GM19397 (cell line): ENCODE measurements at regions not wholly inside any gene's neighbourhood (a gene's known extent, or its start where the extent isn't known, plus 50 kb on each side); places are given as distances from the start of the nearest gene placed in this dataset.
"Not testable (repeated sequence)": the region's sequence is repeated elsewhere in the genome, so short reads cannot be mapped to it uniquely, and the experiment has no call there.

Experiments used
- ATAC-seq: cut with Tn5 transposase; IDR thresholded peaks from one replicate; pipeline ENCODE4 v1.9.1; 2021; ENCODE audit warnings: mild to moderate bottlenecking, moderate library complexity; ENCODE audit not compliant: unreplicated experiment

DNA sequence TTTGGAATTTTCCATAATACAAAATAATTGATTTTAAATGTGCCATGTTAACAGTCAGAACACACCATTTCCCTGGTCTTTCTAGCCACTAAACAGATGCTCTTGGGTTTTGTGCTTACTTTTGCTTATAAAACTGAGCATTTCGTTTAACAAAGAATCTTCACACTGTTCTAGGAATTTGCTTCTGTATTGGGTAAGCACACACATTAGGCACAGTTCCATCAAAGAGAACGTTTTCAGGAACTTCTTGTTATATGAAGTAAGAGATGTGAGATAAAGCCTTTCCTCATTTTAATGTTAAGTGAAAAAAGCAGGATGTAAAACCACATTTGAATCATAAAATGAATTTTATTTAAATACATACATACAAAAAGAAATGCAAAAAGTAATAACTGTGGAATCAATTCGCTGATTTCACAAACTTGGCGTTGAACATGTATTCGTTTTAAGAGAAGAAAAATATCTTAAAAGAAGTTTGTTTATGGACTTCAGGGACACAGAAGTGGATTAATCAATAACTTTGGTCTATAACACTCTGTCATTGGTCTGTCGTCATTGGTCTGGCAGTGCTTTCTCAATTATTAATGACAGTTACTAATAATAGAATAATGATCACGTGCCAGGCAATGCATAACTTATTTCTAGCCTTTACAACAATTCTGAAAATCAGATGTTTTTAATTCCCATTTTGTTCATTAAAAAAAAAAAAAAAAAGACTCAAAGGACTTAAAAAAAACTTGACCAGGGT is 199.9 kb upstream of the PRDM1 start:
- ATAC-seq, result no peak

DNA sequence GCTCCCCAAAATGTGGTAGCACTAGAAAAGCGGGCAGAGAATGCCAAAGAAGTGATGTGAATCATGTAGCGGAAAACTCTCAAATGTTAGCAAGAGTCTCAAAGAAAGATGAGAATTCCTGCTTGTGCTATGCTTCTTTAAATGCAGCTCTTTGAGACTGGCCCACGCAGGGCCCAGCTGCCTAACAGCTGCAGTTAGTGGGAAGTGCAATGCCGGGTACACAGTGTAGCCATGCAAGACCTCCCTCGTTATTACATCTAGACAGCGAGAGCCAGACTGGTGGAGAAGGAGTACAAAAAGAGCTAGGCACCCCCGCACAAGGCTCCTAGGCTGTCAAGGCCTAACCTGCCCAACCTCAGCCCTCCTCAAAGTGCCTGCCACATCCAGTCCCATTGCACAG is 201.7 kb upstream of the PRDM1 start:
- no peak for ATAC-seq

DNA sequence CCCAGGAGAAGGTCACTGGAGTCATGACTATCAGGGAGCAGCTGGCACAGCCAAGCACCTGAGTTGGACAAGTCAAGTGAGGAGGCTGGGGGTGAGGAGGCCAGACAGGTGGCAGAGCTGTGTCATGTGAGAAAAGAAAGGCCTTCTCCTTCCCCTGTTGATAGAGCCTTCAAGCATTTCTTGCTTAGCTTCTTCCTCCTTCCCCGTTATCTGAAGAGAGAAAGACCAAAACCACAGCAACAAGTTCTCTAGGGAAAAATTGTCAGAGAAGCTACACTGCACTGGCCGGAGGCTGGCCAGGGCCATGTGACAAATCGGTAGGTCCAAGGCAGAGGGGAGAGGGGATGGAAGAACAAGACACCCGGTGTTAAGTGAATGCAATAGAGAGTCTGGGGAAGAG is 202.1 kb upstream of the PRDM1 start:
- no peak for ATAC-seq

DNA sequence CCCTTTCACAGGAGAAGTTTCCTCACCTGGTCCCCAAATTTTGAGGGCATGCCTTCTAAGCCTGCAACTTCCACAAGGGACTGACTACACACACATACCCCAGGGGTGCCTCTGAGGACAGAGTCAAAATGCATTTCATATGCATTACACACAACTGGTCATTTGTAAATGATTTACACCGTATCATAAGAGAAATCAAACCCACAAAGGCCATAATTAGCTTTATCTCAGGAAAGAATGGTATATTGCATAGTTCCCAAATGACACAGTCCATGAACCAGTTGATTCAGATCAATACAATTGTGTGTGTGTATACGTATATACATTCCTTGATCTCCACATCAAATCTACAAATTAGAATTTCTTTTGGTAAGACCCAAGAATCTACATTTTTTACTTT is 203.3 kb upstream of the PRDM1 start:
- no peak for ATAC-seq

DNA sequence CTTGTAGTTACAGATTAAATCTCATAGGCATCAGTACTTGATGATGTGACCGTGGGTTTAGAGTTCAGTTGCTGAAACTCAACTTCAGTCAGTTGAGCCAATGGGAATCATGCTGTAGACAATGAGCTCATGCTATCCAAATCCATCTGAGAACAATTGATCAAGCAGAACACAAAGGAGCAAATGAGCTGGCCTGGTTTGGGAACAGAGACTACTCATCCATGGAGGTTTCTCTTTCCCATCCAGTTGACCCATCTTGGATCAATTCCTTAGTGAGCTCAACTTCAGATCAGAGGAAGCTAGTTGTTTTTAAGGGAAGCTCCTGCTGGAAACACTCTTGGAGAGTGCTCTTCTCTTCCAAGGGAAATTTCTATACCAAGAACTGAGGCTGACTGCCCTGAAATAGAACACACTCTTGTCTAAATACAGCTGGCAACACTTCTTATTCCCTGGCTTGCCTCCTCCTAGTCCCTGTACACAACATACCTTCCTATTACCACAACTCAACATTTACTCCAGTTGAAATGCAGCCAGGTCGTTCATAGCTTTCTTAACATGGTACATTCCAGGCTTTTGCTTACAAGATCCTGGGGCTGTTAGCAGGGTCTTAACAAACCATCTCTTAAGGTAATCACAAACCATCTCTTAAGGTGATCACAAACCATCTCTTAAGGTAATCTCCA is 203.9 kb upstream of the PRDM1 start:
- no peak for ATAC-seq

DNA sequence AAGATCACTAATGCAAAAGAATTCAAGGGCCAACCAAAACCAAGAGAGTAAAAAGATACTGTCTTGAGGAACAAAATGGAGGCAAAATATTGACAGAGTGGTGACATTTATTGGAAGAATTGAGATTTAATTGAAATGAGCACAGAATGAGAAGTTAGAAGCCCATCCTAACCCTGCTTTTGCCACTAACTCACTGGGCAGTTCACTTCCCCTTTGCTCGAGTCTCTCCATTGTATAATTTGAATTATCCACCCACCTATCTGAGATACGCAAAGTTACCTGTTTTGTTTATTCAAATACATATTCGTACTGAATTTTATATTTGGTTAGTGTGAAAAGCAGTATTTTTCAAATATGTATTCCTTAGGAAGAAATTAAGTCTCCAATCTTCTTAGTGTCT is 204.5 kb upstream of the PRDM1 start:
- ATAC-seq, result no peak

DNA sequence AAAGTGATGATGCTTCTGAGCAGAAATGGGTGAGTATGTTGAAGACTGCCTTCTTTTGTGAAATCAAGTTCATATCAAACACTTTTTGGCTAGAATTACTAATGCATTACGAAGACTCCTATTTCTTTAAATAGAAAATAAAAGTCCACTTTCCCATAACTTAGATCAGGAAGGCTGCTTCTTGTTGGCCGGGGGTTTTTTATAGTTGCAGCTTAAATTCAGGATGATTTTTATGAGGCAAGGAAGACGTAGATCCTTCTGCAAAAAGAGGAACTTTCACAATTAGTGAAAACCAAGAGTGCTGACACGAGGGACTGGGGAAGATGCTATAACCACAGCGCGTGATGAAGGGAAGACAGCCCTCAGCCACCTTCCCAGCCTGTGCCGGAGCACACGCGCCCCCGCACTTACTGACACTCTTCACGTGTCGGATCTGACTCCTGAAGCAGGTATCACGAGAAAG is 206.1 kb upstream of the PRDM1 start:
- ATAC-seq, result no peak

DNA sequence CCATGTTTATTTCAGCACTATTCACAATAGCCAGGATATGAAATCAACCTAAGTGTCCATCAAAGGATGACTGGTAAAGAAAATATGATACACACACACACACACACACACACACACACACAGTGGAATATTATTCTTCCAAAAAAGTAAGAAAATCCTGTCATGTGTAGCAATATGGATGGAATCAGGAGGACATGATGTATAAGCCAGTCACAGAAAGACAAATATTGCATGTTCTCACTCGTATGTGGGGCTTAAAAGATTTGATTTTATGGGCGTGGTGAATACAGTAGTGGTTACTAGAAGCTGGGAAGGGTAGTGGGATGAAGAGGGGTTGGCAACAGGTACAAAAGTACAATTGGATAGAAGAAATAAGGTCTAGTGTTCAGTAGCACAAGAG is 207.0 kb upstream of the PRDM1 start:
- ATAC-seq, result no peak

DNA sequence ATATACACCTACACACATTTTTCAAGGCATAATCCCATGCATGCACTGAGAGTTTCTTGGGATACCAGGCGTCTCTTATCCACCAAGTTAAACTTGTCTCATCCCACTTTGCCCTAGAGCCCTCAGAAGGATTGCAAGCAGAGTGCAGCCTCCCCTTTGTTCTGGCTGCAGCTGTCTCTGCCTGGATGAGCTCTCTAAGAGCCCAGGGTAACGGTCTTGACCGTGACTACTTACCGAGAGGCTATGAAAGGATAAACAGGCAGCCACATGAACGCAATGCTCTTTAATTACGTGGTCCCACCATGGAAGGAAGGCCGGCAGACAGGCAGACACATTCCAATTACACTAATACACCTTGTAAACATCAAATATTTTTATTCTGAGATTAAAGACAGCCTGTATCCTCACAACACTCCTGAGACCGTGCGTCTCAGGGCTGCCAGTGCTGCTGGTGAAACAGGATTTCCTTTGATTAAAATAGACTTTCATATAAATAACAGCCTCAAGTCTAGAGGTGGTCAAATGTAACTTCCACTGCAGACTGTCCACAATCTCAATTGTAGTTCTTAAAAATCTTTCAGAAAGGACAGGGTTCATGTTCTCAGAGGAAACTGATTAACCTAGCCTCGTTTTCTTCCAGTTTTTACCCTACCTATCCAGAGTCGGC is 210.0 kb upstream of the PRDM1 start:
- no peak for ATAC-seq

DNA sequence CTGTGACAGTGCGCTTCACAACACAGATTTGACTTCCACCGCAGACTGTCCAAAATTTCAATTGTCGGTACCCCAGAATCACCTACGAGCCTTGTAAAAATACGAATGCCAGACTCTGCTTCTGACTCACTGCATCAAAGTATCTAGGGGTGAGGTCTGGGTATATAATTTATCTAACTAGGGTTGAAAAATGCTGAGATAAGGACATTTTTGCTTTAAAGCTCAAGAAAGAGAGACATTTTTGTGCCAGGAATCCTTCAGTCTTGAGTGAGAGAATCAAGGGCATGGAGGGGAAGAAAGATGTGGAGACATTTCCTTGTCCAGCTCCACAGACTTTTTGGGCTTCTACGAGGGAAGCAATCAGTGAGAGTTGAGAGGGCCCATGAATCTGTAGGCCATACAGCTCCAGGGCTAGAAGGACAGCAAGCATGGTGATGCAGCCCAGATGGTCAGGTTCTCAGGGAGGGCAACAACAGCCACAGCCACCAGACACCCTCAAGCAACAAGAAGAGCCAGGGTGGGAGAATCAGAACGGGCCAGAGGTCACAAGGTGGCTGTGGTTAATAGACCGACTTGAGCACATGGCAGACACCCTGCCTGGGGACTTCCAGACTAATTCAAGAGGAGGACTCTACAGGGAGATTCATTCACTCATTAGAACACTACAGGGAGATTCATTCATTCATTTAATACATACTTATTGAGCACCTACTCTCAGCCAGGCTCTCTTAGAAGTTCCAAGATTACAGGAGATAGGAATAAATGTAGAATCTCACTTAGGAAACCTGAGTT is 211.1 kb upstream of the PRDM1 start:
- no peak for ATAC-seq

DNA sequence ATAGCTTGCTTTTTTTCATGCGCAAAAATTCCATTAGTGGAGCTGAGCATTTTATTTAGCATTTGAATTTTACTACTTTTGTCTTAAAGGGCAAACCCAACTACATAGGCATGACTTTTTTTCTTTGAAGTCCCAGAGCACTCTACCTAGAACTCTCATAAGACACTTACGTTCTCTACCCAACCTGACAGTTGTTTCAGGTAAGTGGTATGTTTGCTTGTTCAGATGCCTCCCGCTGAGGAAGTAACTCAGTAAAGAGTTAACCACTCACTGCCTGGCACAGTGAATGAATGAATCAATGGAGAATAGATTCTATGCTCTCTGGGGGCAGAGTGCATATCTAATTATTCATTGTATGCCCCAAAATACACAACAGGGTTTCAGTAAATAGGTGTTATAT is 212.3 kb upstream of the PRDM1 start:
- no peak for ATAC-seq

DNA sequence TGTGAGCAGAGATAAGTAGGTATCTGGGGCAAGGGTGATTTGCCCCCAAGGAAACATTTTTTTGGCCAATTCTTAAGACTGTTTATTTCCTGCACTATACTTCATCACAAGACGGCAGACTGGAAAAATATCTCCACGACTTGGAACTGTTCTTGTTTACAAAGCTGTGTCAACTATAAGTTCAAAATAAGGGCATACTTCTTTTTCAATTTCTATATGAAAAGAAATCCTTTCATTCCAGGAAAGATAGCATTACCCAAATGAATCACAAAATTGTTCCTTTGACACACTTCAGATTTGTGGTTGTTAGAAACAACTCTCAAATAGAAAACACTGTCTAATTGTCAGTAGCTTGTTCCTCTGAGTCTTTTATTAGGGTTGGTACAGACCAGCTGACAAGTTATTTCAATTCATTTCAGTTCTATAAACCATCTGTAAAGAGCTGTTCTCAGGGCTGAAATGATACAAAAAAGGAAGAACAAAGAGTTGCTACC is 212.9 kb upstream of the PRDM1 start:
- no peak for ATAC-seq

DNA sequence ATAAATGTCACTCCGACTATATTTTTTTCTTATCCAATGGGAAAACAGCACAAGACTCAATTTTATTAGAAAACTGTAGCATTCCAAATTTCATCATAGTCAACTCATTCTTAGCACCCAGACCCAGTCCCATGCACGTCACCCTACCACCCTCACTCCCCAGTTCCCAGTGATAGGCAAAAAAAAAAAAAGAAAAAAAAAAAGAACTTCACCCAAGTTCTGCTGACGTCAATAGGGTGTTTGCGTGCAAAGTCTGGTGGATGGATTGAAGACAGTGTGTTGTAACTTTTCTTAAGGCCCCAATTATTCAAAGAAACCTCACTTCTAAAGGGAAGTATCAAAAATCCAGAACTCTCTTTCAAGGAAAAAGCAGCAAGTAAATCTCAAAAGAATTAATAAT is 213.9 kb upstream of the PRDM1 start:
- no peak for ATAC-seq

DNA sequence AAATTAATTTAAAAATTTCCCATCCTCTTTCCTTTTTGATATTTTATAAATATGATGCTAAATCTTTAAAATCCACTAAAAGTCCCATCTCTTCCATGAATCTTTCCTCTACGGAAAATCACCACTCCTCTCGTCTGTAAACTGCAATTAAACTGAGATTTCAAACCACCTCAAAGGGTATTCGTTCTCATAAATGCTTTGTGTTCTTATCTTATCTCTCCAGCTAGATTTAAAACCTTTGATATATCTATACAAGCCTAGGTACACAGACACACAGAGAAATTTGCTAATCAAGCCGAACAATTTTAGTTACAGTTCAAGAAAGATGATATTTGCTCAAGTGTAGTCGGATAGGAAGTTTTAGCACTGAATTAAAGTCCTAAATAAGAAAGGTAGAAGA is 214.6 kb upstream of the PRDM1 start:
- ATAC-seq, result no peak

DNA sequence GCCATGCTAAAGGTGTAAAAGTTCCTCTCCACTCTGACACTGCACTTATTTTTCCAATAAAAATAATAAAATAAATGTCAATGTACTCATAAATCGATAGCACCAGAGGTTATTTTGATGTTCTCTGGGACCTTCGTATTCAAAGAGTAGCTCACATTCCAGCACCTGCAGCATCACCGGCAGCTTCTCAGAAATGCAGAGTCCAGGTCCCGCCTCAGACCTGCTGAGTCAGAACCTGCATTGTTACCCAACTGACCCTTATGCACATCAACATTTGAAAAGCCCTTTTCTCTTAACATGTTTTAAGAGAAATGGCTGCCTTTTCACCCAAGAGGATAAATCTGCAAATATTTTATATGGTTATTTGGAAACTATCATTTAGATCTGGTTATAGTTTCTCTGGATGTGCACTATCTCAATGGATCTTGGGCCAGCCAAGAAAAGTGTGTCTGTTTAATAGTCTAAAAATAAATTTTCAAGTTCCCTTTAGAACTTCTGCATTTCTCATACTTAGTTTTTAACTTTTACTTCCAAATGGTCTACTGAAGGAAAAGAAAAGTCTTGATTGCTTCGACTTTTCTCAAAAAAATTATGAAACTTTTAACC is 216.2 kb upstream of the PRDM1 start:
- ATAC-seq, result no peak

DNA sequence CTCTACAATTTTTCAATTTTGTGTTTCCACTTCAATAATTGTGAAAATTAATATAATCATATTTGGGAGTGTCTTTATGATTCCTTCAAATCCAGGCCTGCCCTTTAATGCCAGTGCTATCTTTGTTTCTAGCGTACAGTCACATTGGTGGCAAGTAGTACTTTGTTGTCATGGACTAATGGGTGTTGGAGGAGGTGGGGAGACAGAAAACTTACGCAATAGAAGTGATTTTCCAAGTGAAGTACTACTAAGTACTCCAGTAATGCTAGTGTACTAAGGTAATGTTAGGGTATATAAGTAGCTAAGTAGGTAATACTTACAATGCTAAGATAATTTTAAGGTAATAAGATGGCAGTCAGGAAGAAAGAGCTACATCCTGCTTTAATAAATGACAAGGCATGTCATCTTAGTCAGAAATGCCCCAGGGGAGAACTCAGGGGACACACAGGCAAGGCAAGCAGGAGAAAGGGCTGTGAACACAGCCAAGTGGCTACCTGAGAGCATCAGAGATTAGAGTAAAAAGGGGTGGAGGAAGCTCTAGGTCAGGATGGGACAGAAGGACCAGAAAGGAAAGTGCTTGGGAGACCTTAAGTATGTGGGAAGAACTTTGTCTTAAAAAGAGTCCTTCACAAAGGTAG is 217.2 kb upstream of the PRDM1 start:
- ATAC-seq, result no peak

DNA sequence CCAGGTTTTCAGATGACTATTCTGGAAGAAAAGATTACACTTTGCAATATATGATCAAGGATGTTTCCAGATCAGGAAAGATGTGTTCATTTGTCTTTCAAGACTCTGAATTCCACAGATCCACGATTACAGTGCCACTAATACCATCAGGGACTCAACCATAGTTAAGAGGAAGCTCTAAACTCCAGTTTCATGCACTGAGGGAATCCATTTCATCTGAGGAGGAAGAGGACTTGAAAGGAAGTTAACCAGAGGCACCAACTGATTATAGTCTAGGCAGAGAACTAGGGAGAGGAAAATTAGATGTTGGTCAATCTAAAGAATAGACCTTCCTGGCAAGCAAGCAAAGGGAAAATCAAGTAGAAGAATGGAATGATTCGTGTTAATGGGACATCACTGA is 218.3 kb upstream of the PRDM1 start:
- no peak for ATAC-seq

DNA sequence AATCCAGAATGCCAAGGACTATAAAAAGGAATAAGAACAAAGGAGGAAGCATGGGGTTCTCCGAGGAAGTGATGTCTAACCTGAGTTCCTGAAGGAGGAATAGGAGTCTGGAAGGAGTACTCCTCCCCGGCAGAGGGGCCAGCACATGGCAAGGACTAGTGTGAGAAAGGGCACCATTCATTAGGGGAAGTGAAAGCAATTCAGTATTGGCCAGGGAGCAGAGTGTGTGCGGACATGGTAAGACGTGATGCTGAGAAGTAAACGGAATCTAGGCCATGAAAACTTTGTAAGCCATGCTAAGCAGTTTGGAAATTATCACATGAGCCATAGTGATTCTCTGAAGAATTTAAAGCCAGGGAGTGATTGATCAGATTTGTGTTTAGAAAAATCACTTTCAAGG is 218.9 kb upstream of the PRDM1 start:
- ATAC-seq, result no peak

DNA sequence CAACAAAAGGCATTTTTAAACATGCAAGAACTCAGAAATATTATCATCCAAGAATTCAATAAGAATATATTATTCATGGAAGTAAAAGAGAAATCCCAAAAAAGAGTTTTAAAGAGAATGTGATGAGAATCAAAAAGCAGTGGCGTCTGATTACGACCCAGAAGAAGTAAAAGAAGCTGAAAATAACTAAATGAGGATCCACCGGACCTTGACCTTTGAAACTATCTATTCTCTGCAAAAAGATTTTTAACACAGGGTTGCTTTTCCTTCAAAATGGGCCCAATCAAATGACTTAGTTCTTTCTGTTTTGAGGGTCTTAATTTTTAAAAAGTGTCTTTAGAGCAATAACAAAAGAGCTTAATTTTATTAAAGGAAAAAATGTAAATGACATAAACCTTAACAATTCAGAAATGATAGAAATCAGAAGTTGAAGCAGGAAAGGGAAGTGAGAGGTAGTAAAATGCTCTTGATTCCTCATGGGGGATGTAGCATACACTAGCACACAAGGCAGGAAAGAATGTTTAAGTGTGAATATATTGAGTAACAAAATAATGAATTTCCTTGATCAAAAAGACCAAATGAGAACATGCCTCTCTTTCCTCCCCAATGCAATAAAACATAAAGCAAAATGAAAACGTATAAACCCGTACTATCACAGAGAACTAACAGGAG is 223.1 kb upstream of the PRDM1 start:
- peak; percentile 61 for ATAC-seq

DNA sequence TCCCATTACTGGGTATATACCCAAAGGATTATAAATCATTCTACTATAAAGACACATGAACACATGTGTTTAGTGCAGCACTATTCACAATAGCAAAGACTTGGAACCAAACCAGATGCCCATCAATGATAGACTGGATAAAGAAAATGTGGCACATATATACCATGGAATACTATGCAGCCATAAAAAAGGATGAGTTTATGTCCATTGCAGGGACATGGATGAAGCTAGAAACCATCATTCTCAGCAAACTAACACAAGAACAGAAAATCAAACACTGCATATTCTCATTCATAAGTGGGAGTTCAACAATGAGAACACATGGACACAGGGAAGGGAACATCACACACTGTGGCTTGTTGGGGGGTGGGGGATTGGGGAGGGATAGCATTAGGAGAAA is 225.2 kb upstream of the PRDM1 start:
- ATAC-seq, result not testable (repeated sequence)
